Ishikawa (cell line): ENCODE measurements at regions not wholly inside any gene's neighbourhood (a gene's known extent, or its start where the extent isn't known, plus 50 kb on each side); places are given as distances from the start of the nearest gene placed in this dataset.

Experiments used
- CEBPB ChIP-seq: IDR thresholded peaks from 2 replicates; pipeline ENCODE4 v1.6.1; 2012
- CREB1 ChIP-seq: IDR thresholded peaks from 2 replicates; pipeline ENCODE4 v1.6.1; 2012; ENCODE audit warnings: low read depth
- EGR1 ChIP-seq: IDR thresholded peaks from 2 replicates; pipeline ENCODE4 v1.6.1; 2012
- EP300 ChIP-seq: IDR thresholded peaks from 2 replicates; pipeline ENCODE4 v1.6.1; 2012; ENCODE audit warnings: borderline replicate concordance
- FOXM1 ChIP-seq: IDR thresholded peaks from 2 replicates; pipeline ENCODE4 v1.6.1; 2012; ENCODE audit warnings: low read depth, borderline replicate concordance
- MAX ChIP-seq: IDR thresholded peaks from 2 replicates; pipeline ENCODE4 v1.6.1; 2012
- NFIC ChIP-seq: IDR thresholded peaks from 2 replicates; pipeline ENCODE4 v1.6.1; 2012
- RAD21 ChIP-seq: IDR thresholded peaks from 2 replicates; pipeline ENCODE4 v1.6.1; 2012; ENCODE audit warnings: low read depth
- REST ChIP-seq: IDR thresholded peaks from 2 replicates; pipeline ENCODE4 v1.6.1; 2012; ENCODE audit warnings: low read depth, mild to moderate bottlenecking
- TAF1 ChIP-seq: IDR thresholded peaks from 2 replicates; pipeline ENCODE4 v1.6.1; 2012; ENCODE audit warnings: low read depth, mild to moderate bottlenecking
- TCF12 ChIP-seq: IDR thresholded peaks from 2 replicates; pipeline ENCODE4 v1.6.1; 2012; ENCODE audit warnings: low read depth
- TEAD4 ChIP-seq: IDR thresholded peaks from 2 replicates; pipeline ENCODE4 v1.6.1; 2012
- USF1 ChIP-seq: IDR thresholded peaks from 2 replicates; pipeline ENCODE4 v1.6.1; 2012
- YY1 ChIP-seq: IDR thresholded peaks from 2 replicates; pipeline ENCODE4 v1.6.1; 2012; ENCODE audit warnings: low read depth
- ZBTB7A ChIP-seq: IDR thresholded peaks from 2 replicates; pipeline ENCODE4 v1.6.1; 2012; ENCODE audit warnings: low read depth

- no peak for TF ChIP-seq CEBPB
- no peak for TF ChIP-seq USF1
- TF ChIP-seq CREB1: no peak
- TF ChIP-seq TEAD4: no peak
These were observed 261.7 kb downstream of the ANKRD50 start for GRCh38 chr4:124450851-124451250.

- TF ChIP-seq EP300 (no peak), TEAD4 (no peak), REST (no peak), USF1 (no peak), YY1 (no peak), ZBTB7A (no peak), FOXM1 (no peak), EGR1 (no peak), TAF1 (no peak), CREB1 (no peak), NFIC (no peak), RAD21 (no peak), TCF12 (no peak)
These were observed 257.7 kb downstream of the ANKRD50 start for GRCh38 chr4:124454772-124455270.

- TF ChIP-seq REST (no peak), RAD21 (no peak), FOXM1 (no peak), USF1 (no peak), MAX (no peak), TAF1 (no peak), NFIC (no peak), EP300 (no peak), YY1 (no peak), TEAD4 (no peak), TCF12 (no peak), ZBTB7A (no peak), CEBPB (no peak), CREB1 (no peak), EGR1 (no peak)
These were observed 256.9 kb downstream of the ANKRD50 start for GRCh38 chr4:124455671-124456070.

GRCh38 chr4:124459196-124459940 lies 253.2 kb downstream of the ANKRD50 start:
- no peak for TF ChIP-seq CREB1
- no peak for TF ChIP-seq CEBPB
- TF ChIP-seq TCF12: no peak
- no peak for TF ChIP-seq TAF1
- TF ChIP-seq FOXM1: no peak
- TF ChIP-seq USF1: no peak

- TF ChIP-seq TCF12: no peak
- TF ChIP-seq MAX: no peak
- no peak for TF ChIP-seq TEAD4
- no peak for TF ChIP-seq CEBPB
- TF ChIP-seq ZBTB7A: no peak
These were observed 252.6 kb downstream of the ANKRD50 start for GRCh38 chr4:124459941-124460310.
